HG03439 (cell line): ENCODE measurements at regions not wholly inside any gene's neighbourhood (a gene's known extent, or its start where the extent isn't known, plus 50 kb on each side); places are given as distances from the start of the nearest gene placed in this dataset.
"Not testable (repeated sequence)": the region's sequence is repeated elsewhere in the genome, so short reads cannot be mapped to it uniquely, and the experiment has no call there.

Source experiments
- ATAC-seq: cut with Tn5 transposase; IDR thresholded peaks from one replicate; pipeline ENCODE4 v1.9.1; 2021; ENCODE audit warnings: mild to moderate bottlenecking, moderate library complexity; ENCODE audit not compliant: unreplicated experiment

DNA sequence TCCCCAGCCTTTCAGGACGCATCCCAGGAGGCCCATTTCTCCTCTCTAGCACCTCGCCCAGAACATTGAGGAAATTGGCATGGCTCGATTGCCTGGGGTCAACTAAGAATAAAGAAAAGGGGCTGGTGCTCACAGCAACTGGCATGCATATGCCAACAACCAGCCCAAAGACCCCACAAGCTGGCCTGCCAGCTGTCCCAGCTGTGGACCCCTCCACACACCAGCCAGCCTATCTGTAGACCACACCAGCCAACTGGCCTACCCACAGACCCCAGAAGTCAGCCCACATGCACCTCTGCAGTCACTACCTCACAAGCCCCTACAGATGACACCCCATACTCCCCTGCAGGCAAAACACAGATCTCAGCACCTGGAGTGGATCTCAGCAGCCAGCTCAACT, 123.8 kb upstream of the ID2 start:
- ATAC-seq: no peak

DNA sequence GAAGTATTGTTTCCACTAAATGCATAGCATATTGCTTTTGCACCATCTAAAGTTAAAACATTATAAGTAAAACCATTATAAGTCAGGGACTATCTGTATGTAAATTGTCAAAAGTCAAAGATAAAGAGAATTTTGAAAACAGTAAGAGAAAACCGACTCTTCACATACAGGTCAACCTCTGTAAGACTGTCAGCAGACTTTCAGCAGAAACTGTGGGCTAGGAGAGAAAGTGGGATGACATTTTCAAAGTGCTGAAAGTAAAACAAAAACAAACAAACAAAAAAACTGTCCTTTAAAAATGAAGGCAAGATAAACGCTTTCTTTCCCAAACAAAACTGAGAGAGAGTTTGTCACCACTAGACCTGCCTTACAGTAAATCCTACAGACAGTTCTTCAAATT, 122.9 kb upstream of the ID2 start:
- no peak for ATAC-seq

DNA sequence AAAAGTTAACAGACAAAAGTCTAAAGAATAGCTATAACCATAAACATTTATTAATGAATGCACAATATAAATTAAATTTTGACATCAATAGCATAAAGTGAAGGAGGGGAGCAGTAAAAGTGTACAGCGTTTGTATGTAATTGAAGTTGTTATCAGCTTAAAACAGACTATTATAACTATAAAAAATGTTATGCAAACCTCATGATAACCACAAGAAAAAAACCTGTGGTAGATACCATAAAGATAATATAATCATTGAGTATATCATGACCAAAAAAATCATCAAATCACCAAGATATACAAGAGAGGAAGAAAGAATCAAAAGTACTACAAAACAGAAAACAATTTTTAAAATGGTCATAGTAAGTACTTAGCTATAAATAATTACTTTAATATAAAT, 122.1 kb upstream of the ID2 start:
- no peak for ATAC-seq

DNA sequence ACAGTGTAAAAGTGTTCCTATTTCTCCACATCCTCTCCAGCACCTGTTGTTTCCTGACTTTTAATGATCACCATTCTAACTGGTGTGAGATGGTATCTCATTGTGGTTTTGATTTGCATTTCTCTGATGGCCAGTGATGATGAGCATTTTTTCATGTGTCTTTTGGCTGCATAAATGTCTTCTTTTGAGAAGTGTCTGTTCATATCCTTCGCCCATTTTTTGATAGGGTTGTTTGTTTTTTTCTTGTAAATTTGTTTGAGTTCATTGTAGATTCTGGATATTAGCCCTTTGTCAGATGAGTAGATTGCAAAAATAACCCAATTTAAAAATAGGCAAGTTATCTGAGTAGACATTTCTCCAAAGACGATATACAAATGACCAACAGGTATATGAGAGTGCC, 120.2 kb upstream of the ID2 start:
- not testable (repeated sequence) for ATAC-seq

DNA sequence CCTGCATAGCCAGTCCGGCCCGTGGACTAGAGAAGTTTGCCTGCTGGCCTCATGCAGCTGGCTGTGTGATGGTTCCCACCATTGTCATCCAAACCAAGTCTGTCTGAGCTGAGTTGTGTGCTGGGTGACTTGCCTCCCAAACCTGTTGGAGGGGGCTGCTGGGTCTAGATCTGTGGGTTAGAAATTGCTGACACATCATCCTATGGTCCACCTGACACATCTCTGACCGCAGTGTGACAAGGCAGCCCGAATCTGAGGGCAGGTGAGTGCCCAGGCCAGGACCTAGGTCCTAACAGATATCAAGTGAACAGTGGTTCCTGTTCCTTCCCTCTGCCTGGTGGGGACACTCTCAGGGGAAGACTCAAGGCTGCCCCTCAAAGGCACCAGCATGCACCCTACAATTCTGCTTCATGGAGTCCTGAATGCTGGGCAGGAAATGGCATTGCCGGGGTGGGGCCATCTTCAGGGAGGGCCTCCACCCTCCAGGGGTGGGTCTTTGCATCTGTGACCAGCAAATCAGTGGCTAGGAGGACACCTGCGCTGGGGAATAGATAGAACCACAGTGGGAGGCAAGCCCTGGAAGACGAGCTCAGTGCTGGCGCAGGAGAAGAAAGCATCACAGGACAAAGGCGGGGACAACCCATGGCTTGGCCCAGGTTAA, 117.9 kb upstream of the ID2 start:
- ATAC-seq: no peak

DNA sequence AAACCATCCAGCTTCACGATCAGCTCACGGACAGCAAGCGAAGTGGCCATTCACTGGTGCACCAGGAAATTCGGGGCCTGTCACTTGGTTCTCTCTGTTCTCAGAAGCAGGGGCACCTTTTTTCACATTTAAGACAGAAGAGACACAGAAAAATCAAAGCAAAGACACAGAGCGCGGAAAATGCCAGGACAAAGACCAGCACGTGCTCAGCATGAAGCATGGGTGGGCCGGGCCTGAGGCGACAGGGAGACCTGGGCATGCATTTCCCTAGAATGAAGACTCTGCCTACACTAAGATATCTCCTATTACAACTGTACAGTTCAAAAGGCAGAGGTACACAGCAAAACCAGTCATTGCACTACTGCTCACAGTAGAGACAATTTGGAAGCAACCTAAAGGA, 117.4 kb upstream of the ID2 start:
- no peak for ATAC-seq

DNA sequence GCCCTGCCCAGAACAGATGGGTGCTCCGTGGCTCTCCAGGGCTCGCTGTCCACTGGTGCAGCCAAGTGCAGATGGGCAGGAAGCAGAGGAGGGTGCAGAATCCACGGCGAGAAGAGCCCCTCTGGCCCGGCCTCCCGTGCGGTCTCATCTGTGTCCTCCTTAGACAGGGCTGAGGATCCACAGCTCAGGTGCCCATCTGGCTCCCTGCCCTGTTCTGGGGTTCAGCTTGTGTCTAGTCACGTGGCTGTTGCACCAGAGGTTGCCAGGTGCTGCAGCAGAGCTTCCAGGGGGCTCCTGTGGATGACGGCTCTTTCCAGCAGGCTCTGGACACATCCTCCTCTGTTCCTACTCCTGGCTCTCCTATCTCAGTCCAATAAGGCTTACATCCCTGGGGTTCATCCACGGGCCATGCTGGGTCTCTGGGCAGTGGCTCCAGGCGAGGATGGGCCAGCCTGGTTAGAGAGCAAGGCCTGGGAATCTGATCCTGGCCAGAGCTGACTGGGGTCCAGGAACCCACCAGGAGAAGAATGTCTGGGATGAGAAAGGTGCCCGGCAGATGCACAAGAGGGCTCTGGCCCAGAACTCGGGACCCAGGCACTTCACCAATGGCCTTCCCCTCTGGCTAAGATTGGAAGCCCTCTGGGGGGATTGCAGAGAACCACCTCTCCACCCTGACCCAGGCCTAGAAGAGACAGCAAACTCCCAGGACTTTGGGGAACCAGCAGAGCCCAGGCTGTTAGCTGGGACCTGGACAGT, 116.3 kb upstream of the ID2 start:
- ATAC-seq: no peak

DNA sequence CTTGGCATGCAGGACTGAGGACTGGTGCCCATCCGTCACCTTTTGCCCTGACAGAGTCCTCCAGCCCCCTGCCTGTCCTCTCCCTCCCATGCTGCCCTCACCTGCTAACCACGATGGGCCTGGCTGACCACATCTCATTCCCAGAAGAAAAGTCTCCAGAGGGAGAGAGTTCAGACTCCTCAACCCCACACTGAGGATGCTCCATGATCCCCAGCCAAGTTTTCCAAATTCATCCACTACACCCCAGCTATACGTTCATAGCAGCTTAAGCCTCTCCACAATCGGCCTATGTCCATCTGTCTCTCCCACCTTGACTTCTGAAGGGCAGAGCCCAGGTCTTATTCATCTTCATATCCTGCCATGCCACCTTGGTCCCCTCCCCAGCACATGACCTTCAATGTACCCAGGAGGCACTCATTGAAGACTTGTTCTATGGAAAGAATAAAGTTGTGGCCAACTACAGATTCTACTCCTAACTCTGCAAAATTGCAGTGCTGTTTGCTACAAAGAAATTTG, 115.6 kb upstream of the ID2 start:
- ATAC-seq: no peak

DNA sequence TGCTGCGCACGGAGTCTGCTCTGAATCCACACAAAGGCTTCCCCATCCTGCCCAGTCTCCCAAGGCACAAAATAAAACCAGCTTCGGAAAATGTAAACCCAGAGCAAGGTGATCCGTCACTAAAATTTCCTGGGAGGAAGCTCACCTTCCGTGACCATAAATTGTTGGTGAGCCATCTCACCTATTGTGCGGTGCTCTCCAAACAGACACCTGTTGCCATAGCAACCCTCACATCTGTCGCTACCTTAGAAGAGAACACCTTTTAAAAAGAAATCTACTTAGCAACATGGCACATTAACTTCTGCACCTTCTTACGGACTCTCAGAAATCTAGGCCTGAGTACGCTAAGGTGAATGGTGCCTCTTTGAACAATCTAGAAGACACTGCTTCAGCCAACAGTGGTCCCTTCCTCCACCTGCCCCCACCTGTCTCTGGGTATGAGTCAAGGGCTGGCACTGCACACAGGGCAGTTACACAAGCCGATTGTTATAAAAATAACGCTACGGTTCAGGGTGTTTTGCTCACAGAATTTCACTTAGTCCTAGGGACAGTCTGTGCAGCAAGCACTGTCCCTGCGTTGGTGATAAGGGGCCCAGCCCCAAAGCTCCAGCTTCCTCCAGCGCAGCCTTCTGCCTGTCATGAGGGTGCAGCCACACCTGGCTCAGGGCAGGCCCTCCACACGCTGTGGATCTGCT, 114.9 kb upstream of the ID2 start:
- no peak for ATAC-seq

DNA sequence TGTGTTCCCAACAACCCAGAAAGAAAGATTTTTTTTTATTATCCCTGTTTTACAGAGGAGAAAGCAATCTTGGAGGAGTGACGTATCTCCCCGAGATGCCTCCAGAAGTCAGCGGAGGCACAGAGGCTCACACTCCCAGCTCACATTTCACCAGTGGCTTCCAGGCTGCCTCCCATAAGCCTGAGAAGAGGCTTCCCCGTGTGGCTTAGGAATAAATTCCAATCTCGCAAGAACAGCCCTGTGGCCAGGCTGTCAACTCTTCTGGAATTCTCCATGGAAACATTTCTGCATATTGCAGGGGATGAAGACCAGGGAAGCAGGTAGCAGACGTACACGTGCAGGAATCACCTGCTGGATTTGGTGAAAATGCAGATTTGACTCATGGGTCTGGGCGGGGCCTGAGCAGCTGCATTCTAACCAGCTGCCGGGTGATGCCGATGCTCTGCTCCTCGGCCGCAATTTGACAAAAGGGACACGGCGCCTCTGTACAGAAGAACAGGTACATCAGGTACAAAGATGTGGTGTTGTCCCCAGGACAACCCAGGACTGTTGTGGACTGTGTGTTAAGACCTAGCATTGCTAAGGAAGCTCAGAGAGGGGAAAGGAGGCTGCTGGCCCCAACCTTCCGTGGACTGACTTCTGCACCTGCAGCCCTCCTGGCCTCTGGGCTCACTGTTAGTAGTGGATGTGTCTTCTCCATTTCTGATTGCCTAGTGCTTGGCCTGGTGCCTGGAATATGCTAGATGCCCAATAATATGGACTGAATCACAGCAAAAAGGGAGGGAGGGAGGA, 114.2 kb upstream of the ID2 start:
- ATAC-seq: no peak

DNA sequence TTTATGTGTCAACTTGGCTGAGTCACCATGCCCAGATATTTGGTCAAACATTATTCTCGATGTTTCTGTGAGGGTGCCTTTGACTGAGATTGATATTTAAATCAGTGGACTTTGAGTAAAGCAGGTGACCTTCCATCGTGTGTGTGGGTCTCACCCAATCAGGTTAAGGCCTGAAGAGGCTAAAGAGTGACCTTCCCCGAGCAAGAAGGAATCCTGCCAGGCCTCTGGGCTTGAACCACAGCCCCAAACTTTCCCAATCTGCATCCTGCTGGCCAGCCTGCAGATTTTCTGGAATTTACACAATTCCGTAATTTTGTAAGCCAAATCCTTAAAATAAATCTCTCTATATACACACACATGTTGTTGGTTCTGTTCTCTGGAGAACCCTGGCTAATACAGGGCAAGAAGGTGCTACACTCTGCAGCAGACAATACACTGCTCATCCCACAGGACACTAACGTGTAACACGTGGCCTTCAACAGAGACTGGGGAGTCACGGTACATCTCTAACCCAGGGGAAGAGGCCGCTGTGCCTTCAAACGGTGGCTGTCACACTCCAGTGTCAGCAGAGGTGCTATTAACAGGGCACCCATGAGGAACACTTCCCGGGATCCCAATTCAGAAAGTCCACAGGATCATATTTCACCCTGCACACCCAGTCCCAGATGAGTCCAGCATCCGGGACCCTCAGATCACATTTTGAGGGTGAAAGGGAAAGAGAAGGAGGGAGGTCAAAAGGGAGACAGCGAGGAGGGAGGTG, 113.1 kb upstream of the ID2 start:
- no peak for ATAC-seq

DNA sequence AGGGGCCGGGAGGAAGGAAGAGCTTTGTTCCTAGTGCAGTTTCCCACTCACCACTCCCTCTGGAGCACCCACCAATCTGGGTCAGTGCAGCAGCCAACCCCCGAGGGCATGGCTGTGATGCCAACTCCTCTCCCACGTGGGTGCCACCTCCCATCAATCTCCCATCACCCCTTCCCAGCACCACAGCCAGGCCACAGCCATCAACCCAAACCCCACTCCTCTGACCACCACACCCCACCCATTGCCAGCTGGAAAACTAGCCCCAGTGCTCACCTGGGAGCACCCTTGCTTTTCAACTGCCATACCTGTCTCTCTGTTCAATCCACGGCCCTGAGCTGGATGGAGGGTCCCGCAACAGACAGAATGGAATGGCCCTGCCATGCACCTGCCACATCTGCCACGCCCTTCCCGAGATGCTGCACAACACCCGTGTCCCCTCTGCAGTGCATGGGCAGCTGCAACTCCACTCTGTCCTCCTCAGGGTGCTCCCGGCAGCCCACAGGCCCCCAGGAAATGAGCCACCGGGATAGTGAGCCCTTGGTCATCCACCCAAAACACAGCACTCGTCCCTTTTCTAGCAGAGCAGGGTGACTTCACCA, 112.4 kb upstream of the ID2 start:
- no peak for ATAC-seq

DNA sequence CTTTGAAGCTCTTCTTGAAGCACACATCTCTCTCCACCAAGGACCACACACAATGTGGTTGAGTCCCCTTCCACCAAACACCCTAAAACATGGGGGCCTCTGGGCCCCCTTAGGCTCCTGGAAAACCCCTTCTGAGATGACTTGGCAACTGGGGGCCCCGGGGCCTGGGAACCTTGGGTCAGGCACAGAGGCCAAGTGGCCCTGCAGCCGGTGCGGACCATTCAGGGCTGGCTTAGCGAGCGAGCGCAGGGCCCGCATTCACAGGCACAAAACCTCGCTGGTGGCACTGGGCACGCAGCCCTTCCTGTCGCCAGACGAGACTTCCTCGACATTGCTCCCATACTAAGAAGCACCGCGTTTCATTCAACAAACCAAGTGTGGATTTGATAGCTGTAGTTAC, 111.2 kb upstream of the ID2 start:
- no peak for ATAC-seq

DNA sequence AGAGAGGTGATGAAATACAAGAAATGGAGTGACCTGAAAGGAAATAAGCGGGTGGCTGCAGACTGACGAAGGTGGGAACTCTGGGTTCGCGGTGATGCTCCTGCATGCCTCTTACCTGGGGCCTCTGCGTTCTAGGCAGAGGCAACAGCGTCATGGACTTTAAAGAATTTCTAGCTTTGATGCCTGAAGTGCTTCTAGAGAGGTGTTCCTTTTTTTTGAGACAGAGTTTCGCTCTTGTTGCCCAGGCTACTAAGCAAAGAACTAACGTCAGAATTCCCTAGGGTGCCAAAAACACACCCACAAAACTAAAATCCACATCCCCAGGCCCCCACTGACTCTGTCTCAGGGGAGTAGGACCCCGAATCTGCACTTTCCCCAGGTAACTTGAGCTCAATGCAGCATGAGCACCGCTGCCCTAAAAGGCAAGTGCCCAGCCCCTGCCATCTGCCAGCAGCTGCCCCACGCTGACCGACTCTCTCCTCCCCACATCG, 110.5 kb upstream of the ID2 start:
- ATAC-seq: no peak

DNA sequence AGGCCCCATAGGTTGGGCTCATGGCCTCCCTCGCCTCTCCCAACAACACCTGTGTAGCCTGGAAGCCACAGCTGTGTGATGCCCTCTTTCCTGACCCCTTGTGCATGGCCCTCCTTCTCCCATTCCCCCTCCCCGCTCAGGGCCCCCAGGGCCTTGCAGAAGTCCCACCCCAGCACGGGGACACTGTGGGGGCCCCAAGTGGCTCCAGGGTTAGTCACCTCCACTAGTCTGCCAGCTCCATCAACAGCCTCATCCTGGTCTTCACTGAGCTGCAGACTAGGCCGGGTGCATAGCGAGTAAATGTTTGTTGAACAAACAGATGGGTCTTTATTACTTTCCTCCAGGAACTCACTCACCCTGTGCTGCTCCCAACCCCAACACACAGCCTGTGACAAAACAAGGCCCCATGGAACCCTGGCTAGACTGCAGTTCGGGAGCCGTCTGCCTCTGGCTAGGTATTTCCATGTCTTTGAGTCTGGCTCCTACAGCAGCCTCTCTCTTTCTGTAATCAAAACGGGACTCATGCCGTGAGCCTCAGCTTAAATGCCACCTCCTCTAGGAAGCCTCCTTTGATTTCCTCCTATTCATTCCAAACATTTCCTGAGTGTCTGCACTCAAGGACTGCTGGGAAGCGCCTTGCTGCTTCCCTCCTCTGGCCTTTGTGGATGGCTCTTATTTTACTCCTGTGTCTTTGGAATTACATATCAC, 109.9 kb upstream of the ID2 start:
- no peak for ATAC-seq

DNA sequence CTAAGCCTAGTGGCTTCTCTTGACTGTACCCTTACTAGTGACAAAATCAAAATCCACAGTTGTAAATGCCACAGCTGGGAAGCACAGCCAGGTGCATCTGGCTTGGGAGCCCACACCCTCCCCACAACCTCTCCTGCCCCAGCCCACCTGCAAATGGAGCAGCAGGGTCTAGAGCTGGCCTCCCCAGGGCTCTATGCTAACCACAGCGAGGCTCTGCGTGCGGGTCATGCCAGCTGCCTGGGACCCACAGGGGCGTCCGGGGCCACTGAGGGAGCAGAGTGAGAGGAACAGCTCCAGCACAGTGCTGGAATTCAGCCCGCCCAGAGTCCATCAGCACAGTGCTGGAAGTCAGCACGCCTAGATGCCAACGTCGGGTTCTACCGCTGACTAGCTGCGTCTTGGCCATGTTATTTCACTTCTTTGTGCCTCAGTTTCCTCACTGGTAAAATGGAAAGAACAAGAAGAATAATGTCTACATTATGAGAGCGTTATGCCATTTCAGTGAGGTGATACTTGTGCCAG, 109.1 kb upstream of the ID2 start:
- ATAC-seq: no peak

DNA sequence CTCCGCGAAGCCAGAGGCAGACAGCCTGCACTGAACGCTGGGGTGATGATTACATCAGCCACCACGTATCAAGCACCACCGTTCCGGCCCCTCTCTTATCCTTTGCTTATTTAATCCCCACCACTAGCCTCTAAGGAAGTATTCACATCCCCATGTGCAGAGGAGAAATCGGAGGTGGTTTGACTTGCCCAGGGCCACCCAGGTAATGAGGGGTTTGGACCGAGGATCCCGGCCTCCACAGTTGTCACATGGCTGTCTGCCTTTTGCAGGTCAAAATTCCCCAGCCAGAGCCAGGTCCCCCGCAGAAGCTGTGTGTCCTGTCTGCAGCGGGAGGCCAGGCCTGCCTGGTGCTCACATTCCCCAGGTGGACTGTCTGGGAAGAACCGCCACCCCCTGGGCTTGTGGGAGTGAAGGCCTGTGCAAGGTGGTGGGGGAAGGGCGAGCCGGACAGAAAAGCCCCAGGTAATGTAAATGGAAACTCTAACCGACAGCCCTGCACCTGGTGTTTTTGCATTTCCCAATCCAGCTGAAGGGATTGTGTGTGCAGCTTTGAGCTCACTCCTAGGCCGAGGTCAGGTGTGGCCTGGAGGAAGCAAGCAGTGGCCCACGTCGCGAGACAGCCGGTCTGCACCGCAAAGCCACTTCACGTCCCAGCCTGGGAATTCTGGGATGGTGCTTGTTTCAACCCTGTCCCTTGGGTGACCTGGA, 108.5 kb upstream of the ID2 start:
- no peak for ATAC-seq

DNA sequence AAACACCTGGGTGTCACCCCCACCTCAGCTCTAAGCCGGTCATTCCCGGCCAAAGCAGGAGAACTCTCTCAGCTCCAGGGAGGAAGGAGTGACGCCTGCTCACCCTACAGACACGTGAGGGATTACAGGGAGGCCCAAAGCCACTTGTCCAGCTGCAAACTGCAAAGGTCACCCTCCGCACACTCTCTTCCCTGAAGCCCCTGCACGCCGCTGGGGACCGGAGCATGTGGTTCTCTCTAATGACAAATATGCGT, 108.0 kb upstream of the ID2 start:
- ATAC-seq: no peak
